Fibroblast of skin of left biceps (primary cell): ENCODE measurements at regions not wholly inside any gene's neighbourhood (a gene's known extent, or its start where the extent isn't known, plus 50 kb on each side); places are given as distances from the start of the nearest gene placed in this dataset.
A peak's percentile ranks its signal among the peaks of the same experiment; 100 is the strongest.
"Not testable (repeated sequence)": the region's sequence is repeated elsewhere in the genome, so short reads cannot be mapped to it uniquely, and the experiment has no call there.

Experiments used
- DNase-seq, 2 experiments: peaks; one replicate each; pipeline ENCODE4 v3.0.0-alpha.2; 2013; ENCODE audit warnings: low read depth in 2 of 2

DNA sequence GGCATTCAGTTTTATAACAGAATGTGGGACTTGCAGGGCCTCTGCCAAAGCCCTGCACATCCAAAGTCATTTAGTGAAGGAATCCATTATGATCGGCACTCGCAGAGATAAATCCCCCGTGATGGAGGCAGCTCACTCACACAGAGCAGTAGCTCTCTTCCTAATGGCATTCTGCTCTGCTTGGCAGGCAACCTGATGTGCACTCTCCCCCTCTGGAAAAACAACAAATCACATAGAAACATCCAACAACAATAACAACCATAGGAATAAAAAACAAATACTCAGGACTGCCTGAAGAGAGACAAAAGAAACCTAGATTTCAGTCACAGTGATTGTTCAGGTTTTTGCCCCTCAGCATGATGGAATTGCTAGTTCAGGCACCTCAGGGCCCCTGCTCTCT is 59.7 kb downstream of the NAA11 start:
- DNase-seq = no peak

DNA sequence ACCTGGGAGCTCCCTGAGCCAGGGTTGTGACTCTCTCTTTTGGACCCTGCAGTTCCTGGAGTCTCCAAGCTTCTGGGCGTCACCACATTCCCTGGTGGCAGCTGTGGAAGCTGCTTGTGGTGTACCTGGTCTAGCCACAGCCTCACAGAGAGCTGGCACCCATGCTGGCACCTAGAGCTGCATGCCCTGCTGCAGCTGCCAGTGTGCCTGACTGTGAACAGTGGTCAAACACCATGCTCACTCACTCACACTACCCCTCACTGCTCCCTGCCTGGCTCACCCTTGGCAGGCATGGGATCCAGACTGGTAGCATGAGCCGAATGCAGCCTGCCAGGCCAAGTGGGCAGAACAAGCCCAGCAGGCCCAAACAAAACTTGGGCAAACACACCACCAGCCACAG is 66.6 kb downstream of the NAA11 start:
- DNase-seq = no peak

DNA sequence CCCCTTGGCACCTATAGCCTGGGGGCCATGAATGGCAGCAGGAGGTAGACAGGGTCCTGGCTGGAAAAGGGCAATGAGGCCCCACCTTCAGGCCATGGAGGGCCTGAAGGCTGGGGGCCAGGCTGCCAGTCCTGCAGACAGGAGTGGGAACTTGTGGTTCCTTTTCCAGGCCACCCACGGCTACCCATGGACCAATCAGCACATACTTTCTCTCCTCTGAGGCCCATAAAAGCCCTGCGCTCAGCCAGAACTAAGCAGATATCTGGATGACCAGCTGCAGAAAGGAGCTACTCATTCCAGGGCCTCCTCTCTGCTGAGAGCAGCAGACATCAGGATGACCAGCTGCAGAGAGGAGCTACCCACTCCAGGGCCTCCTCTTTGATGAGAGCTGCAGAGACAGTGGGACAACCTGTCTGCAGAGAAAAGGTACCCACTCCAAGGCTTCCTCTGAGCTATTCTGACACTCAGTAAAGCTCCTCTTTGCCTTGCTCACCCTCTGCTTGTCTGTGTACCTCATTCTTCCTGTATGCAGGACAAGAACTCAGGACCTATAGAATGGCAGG is 67.2 kb downstream of the NAA11 start:
- no peak for DNase-seq

GRCh38 chr4:79257953-79258613 is 67.8 kb downstream of the NAA11 start:
- no peak for DNase-seq

DNA sequence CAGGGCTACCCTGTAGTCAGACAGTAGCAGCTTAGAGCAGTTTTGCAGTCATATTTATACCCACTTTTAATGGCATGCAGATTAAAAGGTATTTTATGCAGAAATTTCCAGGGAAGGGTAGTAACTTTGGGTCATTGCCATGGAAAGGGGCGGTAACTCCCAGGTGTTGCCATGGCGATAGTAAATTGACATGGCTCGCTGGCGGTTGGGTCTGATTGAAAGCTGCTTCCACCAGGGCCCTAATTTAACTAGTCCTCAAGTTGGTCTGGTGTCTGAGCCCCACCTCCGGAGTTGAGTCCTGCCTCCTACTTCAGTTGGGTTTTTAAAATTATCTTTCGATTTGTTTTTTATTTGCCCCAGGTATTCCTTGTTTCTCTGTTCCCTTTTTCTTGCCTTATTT is 70.1 kb downstream of the NAA11 start:
- DNase-seq = no peak

DNA sequence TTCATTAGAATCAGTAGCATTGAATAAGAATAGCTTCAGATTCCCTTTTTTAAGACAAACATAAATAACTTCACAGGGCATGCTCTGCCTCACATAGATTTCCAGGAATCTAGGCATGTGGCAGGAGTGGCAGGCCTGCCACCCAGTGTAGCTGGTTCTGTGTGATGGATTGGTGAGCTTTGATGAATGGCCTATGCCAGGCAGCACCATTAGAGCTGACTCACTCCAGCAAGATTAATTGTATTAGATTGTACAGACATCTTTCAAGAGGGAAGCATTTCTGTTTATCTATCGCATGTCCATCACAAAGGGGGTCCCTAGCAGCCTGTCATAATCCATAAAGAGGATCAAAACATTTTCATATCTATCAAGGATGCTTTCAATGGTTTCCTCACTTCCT is 71.9 kb downstream of the NAA11 start:
- DNase-seq = no peak

DNA sequence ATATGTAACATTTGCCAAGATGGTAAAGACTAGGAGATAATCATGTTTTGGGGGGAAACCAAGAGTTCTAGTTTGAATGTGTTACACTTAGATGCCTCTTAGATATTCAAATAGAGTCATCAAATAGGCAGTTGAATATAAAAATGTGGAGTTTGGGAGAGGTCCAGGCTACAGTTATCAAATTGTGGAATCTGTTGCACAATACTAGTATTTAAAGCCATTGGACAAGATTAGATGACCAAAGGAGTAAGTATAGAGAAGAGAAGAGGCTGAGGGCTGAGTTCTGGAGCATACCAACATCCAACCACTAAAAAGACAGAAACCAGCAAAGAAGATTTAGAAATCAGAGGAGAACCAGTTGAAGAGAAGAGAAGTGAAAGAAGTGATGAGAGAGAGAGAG is 72.7 kb downstream of the NAA11 start:
- DNase-seq = no peak

GRCh38 chr4:79250887-79251286 is 75.0 kb downstream of the NAA11 start:
- peak; percentile 85 to 90 for DNase-seq

DNA sequence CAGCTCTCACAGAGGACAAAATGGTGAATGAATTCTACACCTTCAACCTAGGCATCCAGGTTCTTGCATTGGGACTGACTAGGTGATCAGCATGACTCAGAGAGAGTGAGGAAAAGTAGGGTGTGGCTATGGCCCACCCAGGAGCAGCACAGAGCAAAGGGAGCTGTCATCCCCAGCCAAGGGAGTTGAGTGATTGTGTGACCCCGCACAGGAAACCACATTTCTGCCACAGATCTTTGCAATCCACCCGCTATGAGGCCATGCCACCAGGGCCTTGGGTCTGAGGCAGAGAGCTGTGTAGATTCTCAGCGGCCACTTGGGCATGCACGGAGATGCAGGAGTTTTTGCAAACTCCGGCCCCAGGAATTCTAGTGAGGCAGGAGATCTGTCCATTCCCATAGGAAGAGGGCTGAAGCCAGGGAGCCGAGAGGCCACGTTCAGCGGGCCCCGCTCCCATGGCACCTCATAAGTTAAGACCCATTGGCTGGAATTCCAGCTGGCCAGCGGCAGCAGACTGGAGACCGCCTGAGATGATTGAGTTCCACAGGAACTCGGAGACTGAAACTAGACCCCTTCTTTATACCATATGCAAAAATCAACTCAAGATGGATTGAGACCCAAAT is 75.9 kb downstream of the NAA11 start:
- no peak for DNase-seq

GRCh38 chr4:79248610-79249009 is 77.3 kb downstream of the NAA11 start:
- no peak for DNase-seq

GRCh38 chr4:79247695-79248394 is 78.0 kb downstream of the NAA11 start:
- no peak for DNase-seq

DNA sequence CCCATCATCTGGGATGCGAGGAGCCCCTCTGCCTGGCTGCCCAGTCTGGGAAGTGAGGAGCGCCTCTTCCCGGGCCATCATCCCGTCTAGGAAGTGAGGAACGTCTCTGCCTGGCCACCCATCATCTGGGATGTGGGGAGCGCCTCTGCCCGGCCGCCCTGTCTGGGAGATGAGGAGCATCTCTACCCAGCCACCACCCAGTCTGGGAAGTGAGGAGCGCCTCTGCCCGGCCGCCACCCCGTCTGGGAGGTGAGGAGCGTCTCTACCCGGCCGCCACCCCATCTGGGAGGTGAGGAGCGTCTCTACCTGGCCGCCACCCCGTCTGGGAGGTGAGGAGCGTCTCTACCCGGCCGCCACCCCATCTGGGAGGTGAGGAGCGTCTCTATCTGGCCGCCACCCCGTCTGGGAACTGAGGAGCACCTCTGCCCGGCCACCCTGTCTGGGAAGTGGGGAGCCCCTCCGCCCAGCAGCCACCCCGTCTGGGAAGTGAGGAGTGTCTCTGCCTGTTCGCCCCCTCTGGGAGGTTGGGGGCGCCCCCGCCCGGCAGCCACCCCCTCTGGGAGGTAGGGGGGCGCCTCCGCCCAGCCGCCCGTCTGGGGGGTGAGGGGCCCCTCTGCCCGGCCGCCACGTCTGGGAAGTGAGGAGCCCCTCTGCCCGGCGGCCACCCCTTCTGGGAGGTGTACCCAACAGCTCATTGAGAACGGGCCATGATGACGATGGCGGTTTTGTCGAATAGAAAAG is 80.5 kb downstream of the NAA11 start:
- not testable (repeated sequence) for DNase-seq

DNA sequence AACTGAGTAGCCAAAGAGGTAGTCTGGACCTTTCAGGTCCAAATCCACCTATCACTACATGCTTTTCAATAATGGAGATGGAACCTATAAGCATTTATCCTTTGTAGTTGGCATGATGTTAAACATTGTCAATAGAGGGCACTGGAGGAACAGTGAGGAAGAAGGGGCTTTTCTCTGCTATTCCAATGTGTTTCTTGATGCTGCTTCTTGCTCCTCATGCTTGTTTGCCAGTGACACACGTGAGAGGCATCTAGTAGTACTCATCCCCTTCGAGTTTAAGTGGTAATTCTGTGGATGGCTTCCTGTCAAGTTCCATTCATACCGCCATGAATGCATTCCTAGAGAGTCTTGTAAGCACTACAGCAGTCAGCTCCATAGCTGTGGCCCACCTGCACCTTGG is 84.0 kb downstream of the NAA11 start:
- DNase-seq = peak; percentile 83 to 88

GRCh38 chr4:79237851-79238250 is 88.0 kb downstream of the NAA11 start:
- DNase-seq = no peak

GRCh38 chr4:79236785-79237184 is 89.1 kb downstream of the NAA11 start:
- no peak for DNase-seq

GRCh38 chr4:79235095-79235494 is 90.8 kb downstream of the NAA11 start:
- DNase-seq = no peak

DNA sequence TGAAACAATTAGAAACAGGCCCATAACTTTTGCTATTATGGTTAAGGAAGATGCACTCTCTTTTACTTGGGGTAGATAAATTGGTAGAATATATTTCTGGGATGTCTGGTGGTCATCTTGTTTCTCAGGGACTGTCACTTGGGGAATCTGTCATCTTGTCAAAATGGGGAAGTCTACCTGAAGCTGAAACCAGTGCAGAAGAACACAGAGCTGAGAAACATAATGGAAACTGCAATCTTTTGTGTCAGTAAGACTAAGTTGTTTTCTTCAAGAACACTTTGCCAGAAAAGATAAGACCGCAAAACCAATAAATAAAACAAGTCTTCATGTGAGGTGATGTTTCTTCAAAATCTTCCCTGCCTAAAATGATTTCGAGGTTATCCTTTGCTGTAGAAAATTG is 92.0 kb downstream of the NAA11 start:
- no peak for DNase-seq

GRCh38 chr4:79232540-79232939 is 93.3 kb downstream of the NAA11 start:
- peak; percentile 29 to 41 for DNase-seq

DNA sequence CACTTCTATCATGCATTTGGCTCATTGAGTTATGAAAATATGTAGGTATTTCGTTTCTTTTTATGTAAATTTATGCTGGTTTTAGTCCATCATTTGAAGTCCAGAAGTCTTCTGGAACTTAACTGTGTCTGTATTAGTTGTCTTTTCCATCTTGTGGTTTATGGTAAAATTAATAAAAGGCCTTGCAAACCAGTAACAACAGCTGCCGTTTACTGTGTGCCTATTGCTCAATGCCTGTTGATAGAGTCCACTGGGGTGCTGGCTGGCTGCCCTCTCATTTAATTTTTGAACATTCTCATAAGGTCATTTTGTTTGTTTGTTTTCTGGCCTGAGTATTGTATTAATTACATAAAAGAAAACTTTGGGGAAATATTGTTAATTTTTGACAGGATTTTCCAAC is 98.0 kb downstream of the NAA11 start:
- no peak for DNase-seq

- DNase-seq = no peak
These were observed 100.5 kb downstream of the NAA11 start for GRCh38 chr4:79225360-79225759.

- no peak for DNase-seq
These were observed 101.1 kb downstream of the NAA11 start for GRCh38 chr4:79224777-79225104.

DNA sequence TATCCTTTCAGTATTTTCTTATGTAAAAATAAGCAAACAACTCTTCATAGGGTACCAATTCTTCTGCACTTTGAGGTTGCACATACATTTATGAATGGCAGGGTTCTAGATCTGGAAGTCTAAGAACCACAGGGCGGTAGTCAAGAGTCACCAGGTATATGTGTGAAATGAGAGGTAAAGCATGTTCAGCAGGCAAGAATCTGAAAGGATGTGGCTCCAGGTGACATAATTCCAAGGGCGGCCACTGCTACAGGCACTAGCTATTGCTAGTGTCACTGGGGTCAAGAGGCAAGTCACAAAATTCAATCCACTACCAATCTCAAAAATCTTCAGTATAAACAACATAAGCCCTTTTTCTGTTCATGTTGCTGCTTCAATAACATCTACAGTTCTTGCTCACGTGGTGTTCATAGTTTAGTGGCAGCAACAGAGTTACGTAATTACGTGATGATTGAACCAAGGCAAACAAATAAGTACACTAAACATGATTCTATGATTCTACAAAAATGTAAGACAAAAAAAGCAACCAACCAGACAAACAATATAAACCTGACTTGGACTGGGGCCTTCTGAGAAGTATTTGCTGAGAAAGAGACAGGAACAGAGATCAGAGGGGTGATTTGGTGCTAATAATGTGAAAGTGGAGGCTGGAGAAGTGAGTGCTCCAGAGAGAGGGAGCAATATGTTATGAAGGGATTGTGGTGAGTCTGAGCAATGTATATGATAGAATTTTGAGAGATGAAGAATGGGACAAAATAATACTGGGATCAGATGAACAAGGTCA is 101.7 kb downstream of the NAA11 start:
- DNase-seq = no peak
